H9 (cell line): ENCODE measurements at regions not wholly inside any gene's neighbourhood (a gene's known extent, or its start where the extent isn't known, plus 50 kb on each side); places are given as distances from the start of the nearest gene placed in this dataset.

Experiments
- DNase-seq: peaks from one replicate; pipeline ENCODE4 v3.0.0-alpha.2; 2017
- H2AFZ ChIP-seq: one replicate; pipeline ENCODE4 v1.6.1; 2013; ENCODE audit warnings: mild to moderate bottlenecking, low read length, control low read depth, moderate library complexity
- H2AK5ac ChIP-seq: 2 replicates; pipeline ENCODE4 v1.6.1; 2013; ENCODE audit warnings: low read length, control low read depth, mixed read lengths; ENCODE audit not compliant: insufficient read length
- H2BK120ac ChIP-seq: one replicate; pipeline ENCODE4 v1.6.1; 2013; ENCODE audit warnings: low read depth, mild to moderate bottlenecking, low read length, control low read depth, inconsistent platforms; ENCODE audit not compliant: poor library complexity, severe bottlenecking
- H2BK12ac ChIP-seq: 2 replicates; pipeline ENCODE4 v1.6.1; 2013; ENCODE audit warnings: low read length, control low read depth, mixed read lengths, low read depth; ENCODE audit not compliant: insufficient read length
- H2BK15ac ChIP-seq: 2 replicates; pipeline ENCODE4 v1.6.1; 2013; ENCODE audit warnings: low read depth, low read length, control low read depth
- H2BK20ac ChIP-seq: one replicate; pipeline ENCODE4 v1.6.1; 2013; ENCODE audit warnings: low read depth, mild to moderate bottlenecking, low read length, control low read depth, inconsistent platforms; ENCODE audit not compliant: poor library complexity, severe bottlenecking
- H2BK5ac ChIP-seq: 2 replicates; pipeline ENCODE4 v1.6.1; 2013; ENCODE audit warnings: low read length, control low read depth, mixed read lengths; ENCODE audit not compliant: insufficient read length
- H3K14ac ChIP-seq: 2 replicates; pipeline ENCODE4 v1.6.1; 2013; ENCODE audit warnings: low read length, control low read depth; ENCODE audit not compliant: insufficient read depth
- H3K18ac ChIP-seq: 2 replicates; pipeline ENCODE4 v1.6.1; 2013; ENCODE audit warnings: low read depth, mild to moderate bottlenecking, mixed read lengths, low read length, control low read depth; ENCODE audit not compliant: insufficient read length
- H3K23ac ChIP-seq: 2 replicates; pipeline ENCODE4 v1.6.1; 2013; ENCODE audit warnings: low read length, control low read depth, mixed read lengths, low read depth; ENCODE audit not compliant: insufficient read length
- H3K23me2 ChIP-seq: 2 replicates; pipeline ENCODE4 v1.6.1; 2013; ENCODE audit warnings: low read depth, mild to moderate bottlenecking, mixed read lengths, low read length, control low read depth; ENCODE audit not compliant: insufficient read length, poor library complexity, severe bottlenecking
- H3K27ac ChIP-seq: 2 replicates; pipeline ENCODE4 v1.5.1; 2013; ENCODE audit warnings: low read length, control low read depth, mixed read lengths, low read depth; ENCODE audit not compliant: insufficient read length
- H3K27me3 ChIP-seq: 2 replicates; pipeline ENCODE4 v1.6.1; 2013; ENCODE audit warnings: low read length, control low read depth, inconsistent platforms; ENCODE audit not compliant: insufficient read depth
- H3K4ac ChIP-seq: 2 replicates; pipeline ENCODE4 v1.6.1; 2013; ENCODE audit warnings: low read depth, mild to moderate bottlenecking, control low read depth, inconsistent platforms, low read length, moderate library complexity
- H3K4me1 ChIP-seq: 2 replicates; pipeline ENCODE4 v1.6.1; 2013; ENCODE audit warnings: low read length, control low read depth, inconsistent platforms; ENCODE audit not compliant: insufficient read depth
- H3K4me2 ChIP-seq: 2 replicates; pipeline ENCODE4 v1.6.1; 2013; ENCODE audit warnings: low read length, control low read depth, mixed read lengths; ENCODE audit not compliant: insufficient read length, insufficient read depth
- H3K56ac ChIP-seq: 2 replicates; pipeline ENCODE4 v1.6.1; 2013; ENCODE audit warnings: low read depth, mild to moderate bottlenecking, mixed read lengths, low read length, control low read depth; ENCODE audit not compliant: insufficient read length
- H3K79me1 ChIP-seq: 2 replicates; pipeline ENCODE4 v1.6.1; 2013; ENCODE audit warnings: low read depth, mild to moderate bottlenecking, moderate library complexity, low read length, control low read depth, inconsistent platforms; ENCODE audit not compliant: insufficient read depth, poor library complexity, severe bottlenecking
- H3K79me2 ChIP-seq: 2 replicates; pipeline ENCODE4 v1.6.1; 2013; ENCODE audit warnings: low read length, control low read depth, inconsistent platforms; ENCODE audit not compliant: insufficient read depth
- H3K9ac ChIP-seq: 2 replicates; pipeline ENCODE4 v1.6.1; 2013; ENCODE audit warnings: low read length, control low read depth, mixed read lengths; ENCODE audit not compliant: insufficient read length; ENCODE audit errors: extremely low read depth
- H3K9me3 ChIP-seq: one replicate; pipeline ENCODE4 v1.6.1; 2013; ENCODE audit warnings: low read depth, low read length, inconsistent platforms; ENCODE audit not compliant: control insufficient read depth
- H3T11ph ChIP-seq: one replicate; pipeline ENCODE4 v1.6.1; 2013; ENCODE audit warnings: mild to moderate bottlenecking, low read length, control low read depth, inconsistent platforms
- H4K20me1 ChIP-seq: one replicate; pipeline ENCODE4 v1.6.1; 2013; ENCODE audit not compliant: control insufficient read depth, insufficient read length, insufficient read depth
- H4K5ac ChIP-seq: 2 replicates; pipeline ENCODE4 v1.6.1; 2013; ENCODE audit warnings: low read depth, mild to moderate bottlenecking, mixed read lengths, low read length, control low read depth; ENCODE audit not compliant: insufficient read length
- H4K8ac ChIP-seq: replicated peaks from 2 replicates; pipeline ENCODE4 v1.6.1; 2013; ENCODE audit warnings: low read length, control low read depth, mixed read lengths, low read depth; ENCODE audit not compliant: insufficient read length
- H4K91ac ChIP-seq: 2 replicates; pipeline ENCODE4 v1.6.1; 2013; ENCODE audit warnings: low read depth, mild to moderate bottlenecking, moderate library complexity, mixed read lengths, low read length, control low read depth; ENCODE audit not compliant: insufficient read length
- H3K27ac Mint-ChIP-seq, 3 experiments: 2 replicates in 2 of 3; 3 replicates in 1 of 3; pipeline ENCODE4 v1.8.0; 2020 to 2021; ENCODE audit warnings: mixed read lengths in 3 of 3, mild to moderate bottlenecking in 1 of 3, moderate library complexity in 1 of 3
- H3K27me3 Mint-ChIP-seq: 2 replicates; pipeline ENCODE4 v1.8.0; 2021; ENCODE audit warnings: low read depth, mild to moderate bottlenecking, moderate library complexity, mixed read lengths
- H3K36me3 Mint-ChIP-seq, 3 experiments: 2 replicates in 2 of 3; 3 replicates in 1 of 3; pipeline ENCODE4 v1.8.0; 2020 to 2021; ENCODE audit warnings: low read depth in 3 of 3, mixed read lengths in 3 of 3; ENCODE audit not compliant: insufficient read depth in 1 of 3
- H3K4me1 Mint-ChIP-seq, 2 experiments: 2 replicates each; pipeline ENCODE4 v1.8.0; 2020; ENCODE audit warnings: mixed read lengths in 2 of 2
- H3K4me3 Mint-ChIP-seq, 2 experiments: 2 replicates in 1 of 2; 3 replicates in 1 of 2; pipeline ENCODE4 v1.8.0; 2020 to 2021; ENCODE audit warnings: mild to moderate bottlenecking in 2 of 2, mixed read lengths in 2 of 2, moderate library complexity in 1 of 2
- H3K9me3 Mint-ChIP-seq, 2 experiments: 2 replicates in 1 of 2; 3 replicates in 1 of 2; pipeline ENCODE4 v1.8.0; 2020; ENCODE audit warnings: mild to moderate bottlenecking in 2 of 2, mixed read lengths in 2 of 2, moderate library complexity in 1 of 2
- CTCF ChIP-seq: fragments of 200-600 bp; sonication (generic); conservative IDR thresholded peaks from 3 replicates; pipeline ENCODE4 v1.8.0; 2021; ENCODE audit warnings: antibody characterized with exemption, mild to moderate bottlenecking
- WGBS: extraction: QIAGEN DNeasy Blood & Tissue Kit; methylation state at CpG from one replicate; pipeline ENCODE4 v1.1.7; 2013; ENCODE audit warnings: missing lambda C conversion rate, low lambda C conversion rate, mixed read lengths; ENCODE audit not compliant: insufficient read length; ENCODE audit errors: extremely low coverage; 5-methylcytosine and 5-hydroxymethylcytosine counted together

GRCh38 chr3:30305021-30305420 lies 301.4 kb upstream of the TGFBR2 start:
- Histone ChIP-seq H3K27ac (no peak overlapping the region), H3K79me1 (no peaks in the 10 kb centered on the region), H2AFZ (no peak overlapping the region), H3K23ac (no peak overlapping the region), H2BK5ac (no peak overlapping the region), H2AK5ac (no peak overlapping the region), H3K23me2 (no peaks in the 10 kb centered on the region), H3K14ac (no peak overlapping the region), H3K4me1 (no peaks in the 10 kb centered on the region), H3K4me2 (no peak overlapping the region), H2BK120ac (no peak overlapping the region), H3K18ac (no peak overlapping the region), H4K5ac (no peak overlapping the region), H4K20me1 (no peaks in the 10 kb centered on the region), H4K91ac (no peak overlapping the region), H4K8ac (no peak overlapping the region), H3K79me2 (no peaks in the 10 kb centered on the region), H2BK15ac (no peak overlapping the region), H3K9ac (no peak overlapping the region), H2BK12ac (no peak overlapping the region), H3K9me3 (no peaks in the 10 kb centered on the region), H3K27me3 (no peaks in the 10 kb centered on the region), H3K4ac (no peak overlapping the region), H3K56ac (no peak overlapping the region), H3T11ph (no peak overlapping the region), H2BK20ac (no peak overlapping the region)
- no CpG with 5 or more reads among the region's 3 CpGs for WGBS
- Mint-ChIP-seq H3K27me3 (no peaks in the 10 kb centered on the region), H3K4me3 (no peak overlapping the region), H3K27ac (no peak overlapping the region), H3K9me3 (peaks cover 4 to 6% of the 10 kb centered on the region in 2 experiments), H3K36me3 (peaks cover 3 to 5% (median 4%) of the 10 kb centered on the region in 3 experiments; a peak in 6 of 7 replicates), H3K4me1 (peaks cover 4 to 6% of the 10 kb centered on the region in 2 experiments; a peak in 3 of 4 replicates)
- TF ChIP-seq CTCF = no peak
- DNase-seq = no peak
